ENCODE measurements at regions not wholly inside any gene's neighbourhood (a gene's known extent, or its start where the extent isn't known, plus 50 kb on each side); places are given as distances from the start of the nearest gene placed in this dataset.

- TF ChIP-seq CTCF (IDR thresholded peaks at IDR 0.05) (no peak), POLR2A (IDR thresholded peaks at IDR 0.05) (no peak)
These were observed 604.7 kb downstream of the CBLN2 start for GRCh38 chr18:71939483-71939882.

Data from uterus (tissue), 2 donors.